H1 (cell line): ENCODE measurements at regions not wholly inside any gene's neighbourhood (a gene's known extent, or its start where the extent isn't known, plus 50 kb on each side); places are given as distances from the start of the nearest gene placed in this dataset.

Experiments
- CTCF ChIP-seq, 3 experiments: IDR thresholded peaks; 1 replicate in 2 of 3; 2 replicates in 1 of 3; pipeline versions ENCODE4 v1.5.1 to v1.6.1; 2011; ENCODE audit warnings: low read length in 3 of 3, mild to moderate bottlenecking in 3 of 3, inconsistent platforms in 2 of 3, low read depth in 1 of 3, moderate library complexity in 1 of 3; ENCODE audit not compliant: insufficient read depth in 1 of 3; ENCODE audit errors: control extremely low read depth in 1 of 3
- GABPA ChIP-seq: IDR thresholded peaks from 2 replicates; pipeline ENCODE4 v1.6.1; 2011; ENCODE audit warnings: mild to moderate bottlenecking, low read length, moderate library complexity, borderline replicate concordance; ENCODE audit not compliant: insufficient read depth
- KDM1A ChIP-seq: fragments of 200-600, 300-600 bp; sonication (generic); IDR thresholded peaks from 2 replicates; pipeline ENCODE4 v1.7.1; 2016; ENCODE audit warnings: mild to moderate bottlenecking, low read length, borderline replicate concordance
- PHF8 ChIP-seq: fragments of 200-600 bp; sonication (generic); conservative IDR thresholded peaks from 2 replicates; pipeline ENCODE4 v1.7.1; 2012; ENCODE audit warnings: low read depth, mild to moderate bottlenecking, inconsistent platforms, low read length, moderate library complexity
- RNF2 ChIP-seq: fragments of 200-900, 300-1000 bp; sonication (generic); IDR thresholded peaks from 2 replicates; pipeline ENCODE4 v1.7.1; 2016; ENCODE audit warnings: borderline replicate concordance, low read depth, mild to moderate bottlenecking, antibody characterized with exemption, low read length; ENCODE audit not compliant: poor library complexity, severe bottlenecking; ENCODE audit errors: missing control alignments
- TAF1 ChIP-seq: IDR thresholded peaks from 2 replicates; pipeline ENCODE4 v1.6.1; 2011; ENCODE audit warnings: mild to moderate bottlenecking, low read depth, low read length
- TBP ChIP-seq: IDR thresholded peaks from 2 replicates; pipeline ENCODE4 v1.6.1; 2011; ENCODE audit warnings: low read depth, low read length, improper control_type of control experiment

DNA sequence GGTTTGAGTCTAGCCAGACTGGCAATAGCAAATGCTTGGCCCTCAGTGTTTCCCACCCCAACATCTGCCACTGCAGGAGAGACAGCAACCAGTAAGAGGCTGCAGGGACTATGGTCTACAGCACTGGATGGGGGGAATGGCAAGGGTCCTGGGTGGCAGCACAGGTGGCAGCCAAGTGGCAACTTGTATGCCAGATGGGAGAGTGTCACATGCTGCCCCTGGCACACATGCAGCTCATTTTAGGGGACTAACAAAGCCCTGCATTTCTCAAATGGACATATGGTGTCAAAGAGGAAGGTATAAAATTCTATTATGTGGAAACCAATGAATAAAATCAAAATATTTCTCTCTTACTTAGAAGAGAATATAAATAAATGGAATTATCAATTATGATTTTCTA lies 298.7 kb upstream of the MARCKS start:
- TF ChIP-seq PHF8 (no peak), RNF2 (no peak), TBP (no peak), TAF1 (no peak), KDM1A (no peak), CTCF (IDR thresholded peaks at IDR 0.05; ENCODE audit: control extremely low read depth in 1 of 3, insufficient read depth in 1 of 3, low read depth in 1 of 3, low read length in 3 of 3) (no peak), GABPA (no peak)
